Fibroblast of the aortic adventitia (primary cell): ENCODE measurements at regions not wholly inside any gene's neighbourhood (a gene's known extent, or its start where the extent isn't known, plus 50 kb on each side); places are given as distances from the start of the nearest gene placed in this dataset.

ENCODE experiments used
- DNase-seq: peaks from one replicate; pipeline ENCODE4 v3.0.0-alpha.2; 2010; ENCODE audit warnings: low read depth
- H3K4me3 ChIP-seq: 2 replicates; pipeline ENCODE4 v1.5.1; 2011; ENCODE audit warnings: low read depth, mild to moderate bottlenecking, control low read depth, low read length, moderate library complexity
- CTCF ChIP-seq: IDR thresholded peaks from 2 replicates; pipeline ENCODE4 v1.5.1; 2011; ENCODE audit warnings: mild to moderate bottlenecking, low read length, control low read depth, inconsistent platforms; ENCODE audit not compliant: insufficient read depth

- no peak overlapping the region for H3K4me3 ChIP-seq
- no peak for TF ChIP-seq CTCF
- no peak for DNase-seq
Measured at GRCh38 chr13:22135446-22135845, 464.6 kb downstream of the FGF9 start.

GRCh38 chr13:22137361-22138050, 466.6 kb downstream of the FGF9 start:
- H3K4me3 ChIP-seq, result no peak overlapping the region
- TF ChIP-seq CTCF, result no peak
- DNase-seq, result no peak

- DNase-seq, result no peak
Measured at GRCh38 chr13:22138947-22139346, 468.1 kb downstream of the FGF9 start.

GRCh38 chr13:22141716-22142115, 470.8 kb downstream of the FGF9 start:
- no peak for DNase-seq
- no peak overlapping the region for H3K4me3 ChIP-seq
- TF ChIP-seq CTCF, result no peak

More at GRCh38 chr13:22138947-22139346, 468.1 kb downstream of the FGF9 start:
- no peak overlapping the region for H3K4me3 ChIP-seq
- TF ChIP-seq CTCF, result no peak

- no peak overlapping the region for H3K4me3 ChIP-seq
- no peak for DNase-seq
- TF ChIP-seq CTCF, result no peak
Measured at GRCh38 chr13:22143671-22144070, 472.8 kb downstream of the FGF9 start.

DNA sequence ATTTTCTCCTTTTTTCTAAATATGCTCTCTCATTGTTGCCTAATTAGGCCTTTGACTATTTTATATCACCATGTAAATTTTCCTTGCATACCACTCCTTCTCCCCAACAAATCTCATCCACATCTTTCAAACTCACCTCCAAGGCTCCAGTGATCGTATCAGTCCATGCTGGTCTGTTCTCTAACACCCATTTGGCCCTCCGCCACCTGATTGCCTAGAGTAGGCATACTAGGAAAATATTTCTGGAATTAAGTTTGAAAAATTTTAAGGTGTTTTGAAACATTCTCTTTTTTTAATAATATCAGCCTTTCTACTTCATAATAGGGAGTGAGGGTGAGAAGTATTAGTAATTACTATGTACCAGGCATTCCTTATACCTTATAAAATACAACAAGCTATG, 473.9 kb downstream of the FGF9 start:
- no peak for DNase-seq
- TF ChIP-seq CTCF, result no peak
- no peak overlapping the region for H3K4me3 ChIP-seq

- DNase-seq, result no peak
- no peak overlapping the region for H3K4me3 ChIP-seq
- TF ChIP-seq CTCF, result no peak
Measured at GRCh38 chr13:22148187-22148586, 477.3 kb downstream of the FGF9 start.
